Thyroid gland (tissue), 4 donors: ENCODE measurements at regions not wholly inside any gene's neighbourhood (a gene's known extent, or its start where the extent isn't known, plus 50 kb on each side); places are given as distances from the start of the nearest gene placed in this dataset.

Experiments
- CTCF ChIP-seq, 6 experiments: fragments of 200-600 bp in 3 of 6; fragments of 450-650 bp in 3 of 6; sonication (generic) in 3 of 6; IDR thresholded peaks; one replicate each; pipeline ENCODE4 v1.5.1; 2016 to 2019; ENCODE audit warnings: antibody characterized with exemption in 6 of 6, mild to moderate bottlenecking in 2 of 6, inconsistent platforms in 1 of 6, moderate library complexity in 1 of 6
- POLR2A ChIP-seq, 2 donors: fragments of 450-650 bp; IDR thresholded peaks; one replicate each; pipeline ENCODE4 v1.6.1; 2017; ENCODE audit warnings: antibody characterized with exemption in 2 of 2, mild to moderate bottlenecking in 2 of 2, moderate library complexity in 1 of 2

GRCh38 chr1:219381396-219381795 lies 207.7 kb downstream of the LYPLAL1 start:
- TF ChIP-seq CTCF (IDR thresholded peaks at IDR 0.05), result no peak
- no peak for TF ChIP-seq POLR2A (IDR thresholded peaks at IDR 0.05)
